PC-3 (cell line): ENCODE measurements at regions not wholly inside any gene's neighbourhood (a gene's known extent, or its start where the extent isn't known, plus 50 kb on each side); places are given as distances from the start of the nearest gene placed in this dataset.

Source experiments
- CTCF ChIP-seq: fragments of 300-600 bp; sonication (generic); conservative IDR thresholded peaks from 2 replicates; pipeline ENCODE4 v1.5.1; 2017; ENCODE audit warnings: antibody characterized with exemption, low read depth, mild to moderate bottlenecking, low read length
- EZH2 ChIP-seq: fragments of 300-600 bp; sonication (generic); IDR thresholded peaks from one replicate; pipeline ENCODE4 v1.6.1; 2017; ENCODE audit warnings: antibody characterized with exemption, mild to moderate bottlenecking, low read length; ENCODE audit not compliant: unreplicated experiment

GRCh38 chr2:4670331-4670730 is 967.0 kb downstream of the DCDC2C start:
- TF ChIP-seq CTCF (no peak), EZH2 (no peak)
